ENCODE measurements at regions not wholly inside any gene's neighbourhood (a gene's known extent, or its start where the extent isn't known, plus 50 kb on each side); places are given as distances from the start of the nearest gene placed in this dataset.

DNA sequence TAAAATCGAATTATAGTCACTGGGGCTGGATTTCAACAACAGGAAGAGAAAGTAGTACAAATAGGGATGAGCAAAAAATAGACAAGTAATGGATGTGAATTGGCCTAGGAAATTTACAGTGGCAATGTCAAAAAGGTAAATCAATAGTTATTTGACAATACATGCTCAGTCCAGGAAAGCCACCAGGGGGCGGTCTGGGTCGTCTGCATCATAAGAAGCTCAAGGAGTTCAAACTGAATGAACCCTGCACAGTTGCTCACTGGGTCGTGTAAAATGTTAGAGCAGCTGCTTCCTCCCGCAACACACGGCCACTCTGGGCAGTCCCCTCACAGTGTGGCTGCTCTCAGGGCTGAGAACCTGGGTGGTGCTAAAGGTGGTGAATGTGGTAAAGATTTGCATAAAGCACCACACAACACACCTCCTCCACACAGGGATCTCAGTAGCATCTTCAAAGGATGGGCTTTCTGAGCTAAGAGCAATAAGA is 85.9 kb downstream of the ZNF280B start:
- in situ Hi-C loops (cut with HindIII; ENCODE audit: low sequenced_read_pairs): no loop called here
- peak; percentile 29 for DNase-seq (ENCODE audit: low read depth)
- H3K4me3 ChIP-seq (ENCODE audit: low read depth, low read length): no peak overlapping the region
- TF ChIP-seq CTCF (IDR thresholded peaks at IDR 0.05; ENCODE audit: low read depth, low read length, missing control alignments): peak; percentile 92

GRCh38 chr22:22423681-22424080 is 84.9 kb downstream of the ZNF280B start:
- DNase-seq (ENCODE audit: low read depth): no peak
- no peak for TF ChIP-seq CTCF (IDR thresholded peaks at IDR 0.05; ENCODE audit: low read depth, low read length, missing control alignments)
- no peak overlapping the region for H3K4me3 ChIP-seq (ENCODE audit: low read depth, low read length)
- in situ Hi-C loops (cut with HindIII; ENCODE audit: low sequenced_read_pairs): no loop called here

- H3K4me3 ChIP-seq (ENCODE audit: low read depth, low read length): no peak overlapping the region
- in situ Hi-C loops (cut with HindIII; ENCODE audit: low sequenced_read_pairs): no loop called here
- no peak for DNase-seq (ENCODE audit: low read depth)
- no peak for TF ChIP-seq CTCF (IDR thresholded peaks at IDR 0.05; ENCODE audit: low read depth, low read length, missing control alignments)
Observed at GRCh38 chr22:22424210-22424800, 84.2 kb downstream of the ZNF280B start.

- H3K4me3 ChIP-seq (ENCODE audit: low read depth, low read length): no peak overlapping the region
- no peak for TF ChIP-seq CTCF (IDR thresholded peaks at IDR 0.05; ENCODE audit: low read depth, low read length, missing control alignments)
- DNase-seq (ENCODE audit: low read depth): no peak
- in situ Hi-C loops (cut with HindIII; ENCODE audit: low sequenced_read_pairs): no loop called here
Observed at GRCh38 chr22:22424956-22425355, 83.6 kb downstream of the ZNF280B start.

DNA sequence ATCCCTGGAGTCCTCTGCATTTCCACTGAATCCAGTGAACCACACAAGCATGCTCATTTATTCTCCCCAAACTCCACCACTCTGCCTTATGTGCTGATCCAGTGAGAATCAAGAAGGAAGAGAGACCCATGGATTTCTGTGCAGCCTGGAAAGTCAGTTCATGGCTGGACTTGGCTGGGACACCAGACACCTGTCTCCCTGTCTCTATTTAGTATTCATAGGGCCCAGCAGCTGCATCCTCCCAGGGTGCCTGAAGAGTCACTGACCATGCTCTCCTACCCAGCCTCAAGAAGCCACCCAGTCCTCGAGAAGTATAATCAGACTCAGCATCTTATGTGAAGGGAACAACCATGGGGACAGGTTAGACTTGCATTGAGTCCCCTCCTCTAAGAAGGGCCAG is 83.2 kb downstream of the ZNF280B start:
- in situ Hi-C loops (cut with HindIII; ENCODE audit: low sequenced_read_pairs): no loop called here
- no peak for TF ChIP-seq CTCF (IDR thresholded peaks at IDR 0.05; ENCODE audit: low read depth, low read length, missing control alignments)
- no peak for DNase-seq (ENCODE audit: low read depth)
- H3K4me3 ChIP-seq (ENCODE audit: low read depth, low read length): no peak overlapping the region

GRCh38 chr22:22425783-22426624 is 82.5 kb downstream of the ZNF280B start:
- no peak overlapping the region for H3K4me3 ChIP-seq (ENCODE audit: low read depth, low read length)
- TF ChIP-seq CTCF (IDR thresholded peaks at IDR 0.05; ENCODE audit: low read depth, low read length, missing control alignments): no peak
- in situ Hi-C loops (cut with HindIII; ENCODE audit: low sequenced_read_pairs): no loop called here
- DNase-seq (ENCODE audit: low read depth): no peak

Measured in astrocyte of the cerebellum (primary cell).